Progenitor cell of endocrine pancreas (in vitro differentiated cells): ENCODE measurements at regions not wholly inside any gene's neighbourhood (a gene's known extent, or its start where the extent isn't known, plus 50 kb on each side); places are given as distances from the start of the nearest gene placed in this dataset.

Experiments used
- DNase-seq: peaks from one replicate; pipeline ENCODE4 v3.0.0; 2021; ENCODE audit warnings: low spot score; ENCODE audit not compliant: unreplicated experiment
- H3K27ac Mint-ChIP-seq: 2 replicates; pipeline ENCODE4 v1.8.0; 2021; ENCODE audit warnings: mild to moderate bottlenecking, moderate library complexity, mixed read lengths
- H3K27me3 Mint-ChIP-seq: 2 replicates; pipeline ENCODE4 v1.8.0; 2021; ENCODE audit warnings: mixed read lengths
- H3K36me3 Mint-ChIP-seq: 2 replicates; pipeline ENCODE4 v1.8.0; 2022; ENCODE audit warnings: mixed read lengths; ENCODE audit not compliant: insufficient read depth
- H3K4me1 Mint-ChIP-seq: 2 replicates; pipeline ENCODE4 v1.8.0; 2021; ENCODE audit warnings: low read depth, mixed read lengths
- H3K4me3 Mint-ChIP-seq: 2 replicates; pipeline ENCODE4 v1.8.0; 2021; ENCODE audit warnings: low read depth, mild to moderate bottlenecking, moderate library complexity, mixed read lengths
- H3K9me3 Mint-ChIP-seq: 2 replicates; pipeline ENCODE4 v1.8.0; 2021; ENCODE audit warnings: low read depth, mixed read lengths
- TF ChIP-seq, protein P1 (sequence below): fragments of 200-600 bp; sonication (generic); IDR thresholded peaks from one replicate; pipeline ENCODE4 v1.5.0; 2021; ENCODE audit warnings: antibody characterized with exemption, mild to moderate bottlenecking; ENCODE audit not compliant: unreplicated experiment

DNA sequence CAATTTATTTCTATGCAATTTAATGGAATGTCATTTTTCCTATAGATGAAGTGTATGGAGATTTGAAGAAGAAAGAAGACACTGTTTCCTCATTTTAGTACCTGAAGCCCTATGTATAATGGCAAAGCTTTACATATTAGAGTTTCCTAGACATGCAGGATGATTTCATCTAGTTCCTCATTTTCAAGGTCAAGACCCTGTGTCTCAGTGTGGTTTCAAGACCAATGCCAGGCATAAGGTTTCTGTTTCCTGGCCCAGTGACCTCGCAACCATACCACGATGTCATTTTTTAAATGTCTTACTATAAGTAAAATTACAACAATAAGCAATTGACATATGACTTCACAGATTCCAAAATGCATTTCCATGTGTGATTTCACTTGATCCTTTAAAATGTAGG, 336.5 kb upstream of the PRKCQ start:
- peaks cover 10% of the 10 kb centered on the region for H3K4me1 Mint-ChIP-seq
- H3K9me3 Mint-ChIP-seq = no peaks in the 10 kb centered on the region
- H3K4me3 Mint-ChIP-seq = no peak overlapping the region

DNA sequence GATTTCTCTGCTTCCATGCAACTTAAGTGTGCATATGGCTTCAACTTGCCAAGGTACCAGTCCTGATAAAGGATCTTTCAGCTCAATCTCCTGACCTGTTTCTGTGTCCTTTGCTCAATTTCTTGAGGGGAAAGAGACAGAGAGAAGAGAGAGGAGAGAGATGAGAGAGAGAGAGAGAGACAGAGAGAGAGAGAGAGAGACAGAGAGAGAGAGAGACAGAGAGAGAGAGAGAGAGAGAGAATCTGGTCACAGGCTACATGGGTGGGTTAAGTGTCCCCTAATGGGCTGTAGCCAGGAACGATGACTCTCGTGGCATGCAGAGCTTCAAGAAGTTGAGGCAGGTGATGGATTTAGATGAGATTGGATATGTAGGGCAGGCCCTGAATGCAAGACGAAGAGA, 335.2 kb upstream of the PRKCQ start:
- Mint-ChIP-seq H3K27ac (no peak overlapping the region), H3K36me3 (no peaks in the 10 kb centered on the region), H3K4me3 (no peak overlapping the region), H3K9me3 (no peaks in the 10 kb centered on the region), H3K27me3 (peaks cover 13% of the 10 kb centered on the region), H3K4me1 (peaks cover 5% of the 10 kb centered on the region)
- TF ChIP-seq, protein P1, sequence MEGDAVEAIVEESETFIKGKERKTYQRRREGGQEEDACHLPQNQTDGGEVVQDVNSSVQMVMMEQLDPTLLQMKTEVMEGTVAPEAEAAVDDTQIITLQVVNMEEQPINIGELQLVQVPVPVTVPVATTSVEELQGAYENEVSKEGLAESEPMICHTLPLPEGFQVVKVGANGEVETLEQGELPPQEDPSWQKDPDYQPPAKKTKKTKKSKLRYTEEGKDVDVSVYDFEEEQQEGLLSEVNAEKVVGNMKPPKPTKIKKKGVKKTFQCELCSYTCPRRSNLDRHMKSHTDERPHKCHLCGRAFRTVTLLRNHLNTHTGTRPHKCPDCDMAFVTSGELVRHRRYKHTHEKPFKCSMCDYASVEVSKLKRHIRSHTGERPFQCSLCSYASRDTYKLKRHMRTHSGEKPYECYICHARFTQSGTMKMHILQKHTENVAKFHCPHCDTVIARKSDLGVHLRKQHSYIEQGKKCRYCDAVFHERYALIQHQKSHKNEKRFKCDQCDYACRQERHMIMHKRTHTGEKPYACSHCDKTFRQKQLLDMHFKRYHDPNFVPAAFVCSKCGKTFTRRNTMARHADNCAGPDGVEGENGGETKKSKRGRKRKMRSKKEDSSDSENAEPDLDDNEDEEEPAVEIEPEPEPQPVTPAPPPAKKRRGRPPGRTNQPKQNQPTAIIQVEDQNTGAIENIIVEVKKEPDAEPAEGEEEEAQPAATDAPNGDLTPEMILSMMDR = no peak
- DNase-seq = no peak

More for the DNA sequence above, 336.5 kb upstream of the PRKCQ start:
- TF ChIP-seq, protein P1 = no peak
- DNase-seq = no peak
- Mint-ChIP-seq H3K36me3 (no peaks in the 10 kb centered on the region), H3K27me3 (peaks cover 13% of the 10 kb centered on the region), H3K27ac (no peak overlapping the region)

DNA sequence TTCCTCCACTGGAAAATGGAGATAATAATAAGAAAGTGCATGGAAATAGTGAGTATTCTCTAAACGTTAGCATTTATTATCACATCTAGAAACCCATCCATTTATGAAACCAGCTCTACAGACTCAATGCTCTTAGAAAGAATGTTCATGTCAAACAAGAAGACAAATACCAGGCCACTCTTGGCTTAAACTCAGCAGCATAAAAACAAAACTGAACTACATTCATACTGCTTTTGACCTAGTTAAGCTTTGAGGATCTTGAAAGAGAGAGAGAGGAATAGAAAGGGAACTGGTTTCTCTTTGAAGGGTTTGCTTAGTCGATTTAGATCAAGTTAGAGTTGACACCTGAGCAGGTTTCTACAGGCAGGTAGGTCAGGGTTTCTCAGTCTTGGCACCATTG, 332.9 kb upstream of the PRKCQ start:
- Mint-ChIP-seq H3K27me3 (peaks cover 17% of the 10 kb centered on the region), H3K4me1 (no peaks in the 10 kb centered on the region), H3K27ac (no peak overlapping the region), H3K36me3 (no peaks in the 10 kb centered on the region), H3K4me3 (no peak overlapping the region), H3K9me3 (peaks cover 5% of the 10 kb centered on the region)
- TF ChIP-seq, protein P1 = no peak
- DNase-seq = no peak

DNA sequence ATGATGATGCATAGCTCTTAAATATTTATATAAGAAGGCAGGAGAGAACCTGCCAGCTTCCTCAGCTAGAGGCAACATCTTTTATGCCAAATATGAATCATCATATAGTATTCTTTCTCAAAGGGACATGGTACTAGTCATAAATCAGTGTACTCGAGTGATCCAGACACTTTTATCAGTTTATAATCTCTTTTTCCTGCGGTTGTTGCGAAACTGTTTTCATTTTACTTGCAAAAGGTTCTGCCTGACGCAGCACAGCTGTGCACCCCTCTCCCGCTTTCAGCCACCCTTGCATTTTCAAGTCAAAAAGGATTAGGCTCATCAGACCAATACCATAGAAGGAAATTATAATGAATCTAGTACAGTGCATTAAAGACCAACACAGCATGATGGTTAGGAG, 332.3 kb upstream of the PRKCQ start:
- peaks cover 5% of the 10 kb centered on the region for H3K9me3 Mint-ChIP-seq
- H3K27me3 Mint-ChIP-seq = peaks cover 13% of the 10 kb centered on the region
- DNase-seq = no peak
- H3K4me1 Mint-ChIP-seq = no peaks in the 10 kb centered on the region
- TF ChIP-seq, protein P1 = no peak
- no peak overlapping the region for H3K27ac Mint-ChIP-seq
- H3K36me3 Mint-ChIP-seq = no peaks in the 10 kb centered on the region
- H3K4me3 Mint-ChIP-seq = no peak overlapping the region

DNA sequence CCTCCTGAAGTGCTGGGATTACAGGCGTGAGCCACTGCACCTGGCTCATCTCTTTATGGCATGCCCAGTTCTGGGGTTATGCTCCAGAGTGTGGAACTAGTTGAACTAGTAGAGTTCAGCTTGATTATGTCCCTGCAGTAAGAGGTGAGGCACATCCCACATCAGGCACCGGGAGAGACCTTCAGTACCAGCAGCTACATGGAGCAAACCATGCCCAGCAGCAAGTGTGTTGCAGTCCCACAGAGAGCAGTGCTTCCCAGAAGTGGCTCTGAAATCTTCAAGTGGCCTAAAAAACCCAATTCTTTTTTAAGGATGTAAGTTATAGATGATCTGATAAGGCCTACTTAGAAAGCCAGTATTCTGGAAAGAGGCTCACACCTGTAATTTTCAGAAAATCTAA, 331.9 kb upstream of the PRKCQ start:
- H3K4me1 Mint-ChIP-seq = no peaks in the 10 kb centered on the region
- H3K36me3 Mint-ChIP-seq = no peaks in the 10 kb centered on the region
- DNase-seq = no peak
- peaks cover 5% of the 10 kb centered on the region for H3K9me3 Mint-ChIP-seq
- H3K27me3 Mint-ChIP-seq = peaks cover 10% of the 10 kb centered on the region
- no peak overlapping the region for H3K27ac Mint-ChIP-seq
- no peak overlapping the region for H3K4me3 Mint-ChIP-seq
- TF ChIP-seq, protein P1 = no peak
